A549 (cell line): ENCODE measurements at regions not wholly inside any gene's neighbourhood (a gene's known extent, or its start where the extent isn't known, plus 50 kb on each side); places are given as distances from the start of the nearest gene placed in this dataset.

ENCODE experiments used
- ATAC-seq, 2 experiments: fragments of 200-7000 bp in 1 of 2; fragments of >200 bp in 1 of 2; cut with Nextera tagmentation in 1 of 2; cut with Tn5 transposase in 1 of 2; 3 replicates each; pipeline versions ENCODE4 v1.8.0 to v1.9.1; 2018 to 2020; ENCODE audit warnings: mild to moderate bottlenecking in 1 of 2, moderate library complexity in 1 of 2
- CTCF ChIA-PET: fragments of 300-600 bp; sonication (Branson Sonifier 250); formaldehyde crosslinking; extraction: SDS; loops from one replicate; lab custom pipeline; 2021; ENCODE audit warnings: antibody characterized with exemption, inconsistent platforms; lab: Yijun Ruan, JAX
- POLR2A ChIA-PET: fragments of 350-600 bp; formaldehyde crosslinking; extraction: SDS; loops from one replicate; lab custom pipeline; 2021; ENCODE audit warnings: antibody characterized with exemption, inconsistent platforms; lab: Yijun Ruan, JAX
- DNase-seq, 2 experiments: peaks; one replicate each; pipeline versions ENCODE4 v3.0.0 to v3.0.0-alpha.2; 2011 to 2016; ENCODE audit warnings: low read depth in 1 of 2, low spot score in 1 of 2
- FAIRE-seq: peaks from 2 replicates; lab custom pipeline; 2011; peaks lifted over from hg19 to GRCh38; lab: Jason Lieb, UNC
- H3K27ac ChIP-seq, 2 experiments: fragments of >200 bp; sonication (Bioruptor Twin); formaldehyde crosslinking; 3 replicates each; pipeline ENCODE4 v1.5.1; 2016 to 2017
- H3K4me1 ChIP-seq: fragments of >200 bp; sonication (Bioruptor Twin); formaldehyde crosslinking; 3 replicates; pipeline ENCODE4 v1.6.1; 2016
- H3K4me2 ChIP-seq: fragments of >200 bp; sonication (Bioruptor Twin); formaldehyde crosslinking; 3 replicates; pipeline ENCODE4 v1.6.1; 2016
- H3K4me3 ChIP-seq: fragments of >200 bp; sonication (Bioruptor Twin); formaldehyde crosslinking; 3 replicates; pipeline ENCODE4 v1.5.1; 2016
- H3K9me3 ChIP-seq: fragments of >200 bp; sonication (Bioruptor Twin); formaldehyde crosslinking; 3 replicates; pipeline ENCODE4 v1.6.1; 2016
- BHLHE40 ChIP-seq: IDR thresholded peaks from 2 replicates; pipeline ENCODE4 v1.6.1; 2012; ENCODE audit warnings: low read depth, low read length, inconsistent platforms
- CHD4 ChIP-seq: fragments of 200-600 bp; sonication (generic); IDR thresholded peaks from 2 replicates; pipeline ENCODE4 v1.6.1; 2016; ENCODE audit warnings: antibody characterized with exemption, mild to moderate bottlenecking, borderline replicate concordance
- ESRRA ChIP-seq: fragments of 150-350 bp; IDR thresholded peaks from 2 replicates; pipeline ENCODE4 v1.6.1; 2014; ENCODE audit warnings: mild to moderate bottlenecking, low read length, borderline replicate concordance
- FOSB ChIP-seq: fragments of 250-450 bp; sonication (Bioruptor Pico); IDR thresholded peaks from 2 replicates; pipeline ENCODE4 v1.5.0; 2020; ENCODE audit warnings: mild to moderate bottlenecking, moderate library complexity
- FOXS1 ChIP-seq: fragments of 250-450 bp; sonication (Bioruptor Pico); IDR thresholded peaks from 2 replicates; pipeline ENCODE4 v1.5.0; 2020; ENCODE audit warnings: mild to moderate bottlenecking, moderate library complexity
- HDAC2 ChIP-seq: fragments of 200-600 bp; sonication (generic); IDR thresholded peaks from 2 replicates; pipeline ENCODE4 v1.6.1; 2016
- HEYL ChIP-seq: fragments of 250-450 bp; sonication (Bioruptor Pico); IDR thresholded peaks from 2 replicates; pipeline ENCODE4 v1.8.0; 2021; ENCODE audit warnings: mild to moderate bottlenecking, moderate library complexity
- HOXA7 ChIP-seq: fragments of 250-450 bp; sonication (Bioruptor Pico); IDR thresholded peaks from 2 replicates; pipeline ENCODE4 v1.5.0; 2020; ENCODE audit warnings: mild to moderate bottlenecking, moderate library complexity
- HOXB13 ChIP-seq: fragments of 250-450 bp; sonication (Bioruptor Pico); IDR thresholded peaks from 2 replicates; pipeline ENCODE4 v1.5.0; 2020; ENCODE audit warnings: low read depth, mild to moderate bottlenecking, moderate library complexity
- MAZ ChIP-seq: fragments of 150-350 bp; IDR thresholded peaks from 2 replicates; pipeline ENCODE4 v1.6.1; 2014; ENCODE audit warnings: antibody characterized with exemption, low read depth, low read length, borderline replicate concordance
- NFE2L2 ChIP-seq: fragments of 150-350 bp; conservative IDR thresholded peaks from 2 replicates; pipeline ENCODE4 v1.6.1; 2014; ENCODE audit warnings: low read length
- NPAS2 ChIP-seq: fragments of 250-450 bp; sonication (Bioruptor Pico); IDR thresholded peaks from 2 replicates; pipeline ENCODE4 v1.8.0; 2022; ENCODE audit warnings: mild to moderate bottlenecking, moderate library complexity, borderline replicate concordance
- NR3C1 ChIP-seq: fragments of >200 bp; sonication (Bioruptor Twin); formaldehyde crosslinking; IDR thresholded peaks from 3 replicates; pipeline ENCODE4 v1.6.1; 2017
- RARB ChIP-seq: fragments of 250-450 bp; sonication (Bioruptor Pico); IDR thresholded peaks from 2 replicates; pipeline ENCODE4 v1.8.0; 2021; ENCODE audit warnings: mild to moderate bottlenecking, moderate library complexity
- RFX5 ChIP-seq: fragments of 450-650 bp; IDR thresholded peaks from 2 replicates; pipeline ENCODE4 v1.7.1; 2014; ENCODE audit warnings: antibody characterized with exemption, mild to moderate bottlenecking, moderate library complexity
- SMC3 ChIP-seq: fragments of >200 bp; sonication (Bioruptor Twin); formaldehyde crosslinking; IDR thresholded peaks from 3 replicates; pipeline ENCODE4 v1.6.1; 2018; ENCODE audit warnings: inconsistent platforms
- TFCP2L1 ChIP-seq: fragments of 250-450 bp; sonication (Bioruptor Pico); IDR thresholded peaks from 2 replicates; pipeline ENCODE4 v1.5.0; 2021; ENCODE audit warnings: mild to moderate bottlenecking
- ZC3H11A ChIP-seq: fragments of 450-650 bp; IDR thresholded peaks from 2 replicates; pipeline ENCODE4 v1.6.1; 2014; ENCODE audit warnings: antibody characterized with exemption, mild to moderate bottlenecking
- ZNF302 ChIP-seq: fragments of 250-450 bp; sonication (Bioruptor Pico); IDR thresholded peaks from 2 replicates; pipeline ENCODE4 v1.9.0; 2021; ENCODE audit warnings: inconsistent platforms, mild to moderate bottlenecking, moderate library complexity
- WGBS: methylation state at CpG from one replicate; pipeline ENCODE4 v1.1.6; 2017; ENCODE audit errors: missing lambda C conversion rate; 5-methylcytosine and 5-hydroxymethylcytosine counted together
- TF ChIP-seq, protein P1 (sequence below): IDR thresholded peaks from 2 replicates; pipeline ENCODE4 v1.6.1; 2012; ENCODE audit warnings: low read depth, borderline replicate concordance
- TF ChIP-seq, protein P2 (sequence below): fragments of 250-450 bp; sonication (Bioruptor Pico); IDR thresholded peaks from 2 replicates; pipeline ENCODE4 v1.5.0; 2020; ENCODE audit warnings: low read depth, mild to moderate bottlenecking, moderate library complexity
- TF ChIP-seq, protein P3 (sequence below): fragments of 450-650 bp; IDR thresholded peaks from 2 replicates; pipeline ENCODE4 v1.6.1; 2014; ENCODE audit warnings: antibody characterized with exemption
- TF ChIP-seq, protein P4 (sequence below): fragments of 150-350 bp; IDR thresholded peaks from 2 replicates; pipeline ENCODE4 v1.6.1; 2014; ENCODE audit warnings: low read depth, mild to moderate bottlenecking, low read length
- TF ChIP-seq, protein P5 (sequence below): fragments of >200 bp; sonication (Bioruptor Twin); formaldehyde crosslinking; IDR thresholded peaks from 2 replicates; pipeline ENCODE4 v1.6.1; 2016
- TF ChIP-seq, protein P6 (sequence below): fragments of >200 bp; sonication (Bioruptor Twin); formaldehyde crosslinking; IDR thresholded peaks from 3 replicates; pipeline ENCODE4 v1.6.1; 2016
- TF ChIP-seq, protein P7 (sequence below): fragments of 200-600 bp; sonication (generic); IDR thresholded peaks from 2 replicates; pipeline ENCODE4 v1.6.1; 2016; ENCODE audit warnings: antibody characterized with exemption, mild to moderate bottlenecking, moderate library complexity
- TF ChIP-seq, protein P8 (sequence below): fragments of 250-450 bp; sonication (Bioruptor Pico); IDR thresholded peaks from 2 replicates; pipeline ENCODE4 v1.5.0; 2021; ENCODE audit warnings: mild to moderate bottlenecking, moderate library complexity, borderline replicate concordance

DNA sequence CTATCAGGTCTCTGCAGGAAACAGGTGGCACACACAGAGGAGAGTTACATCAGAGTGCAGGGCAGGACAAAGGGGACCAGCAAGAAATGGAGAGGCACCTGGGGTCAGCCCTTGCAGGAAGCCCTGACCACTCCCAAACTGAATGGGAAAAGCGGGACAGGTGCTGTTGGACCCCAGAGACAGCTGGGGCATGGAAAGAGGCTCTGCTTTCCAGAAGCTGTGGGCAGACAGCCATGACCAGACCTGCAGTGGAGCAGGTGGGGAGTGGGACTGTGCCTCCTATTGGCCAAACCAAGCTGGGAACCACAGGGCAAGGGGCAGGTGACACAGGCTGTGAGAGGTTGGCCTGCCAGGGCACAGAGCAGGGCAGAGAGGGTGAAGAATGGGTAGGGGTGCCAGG, 125.8 kb downstream of the BOD1 start:
- Histone ChIP-seq H3K4me1 (no peaks in the 10 kb centered on the region), H3K4me2 (no peak overlapping the region), H3K27ac (no peak overlapping the region), H3K4me3 (no peak overlapping the region), H3K9me3 (no peaks in the 10 kb centered on the region)
- DNase-seq (no peak), FAIRE-seq (no peak), ATAC-seq (no peak)
- 45% methylated on average over 1 of the region's 1 CpG for WGBS
- ChIA-PET CTCF (interaction anchor here (0.8 to 1.3 kb wide), 4 partner anchors 9 to 196 kb away, joined by 3 to 5 read pairs (median 4); no protein-coding TSS in a partner anchor), POLR2A (no interaction called here)
- TF ChIP-seq HEYL (CRISPR knock-in tag) (no peak), BHLHE40 (no peak), RARB (CRISPR knock-in tag) (no peak), TFCP2L1 (CRISPR knock-in tag) (no peak), HOXB13 (CRISPR knock-in tag) (no peak), ZNF302 (no peak)
- TF ChIP-seq, protein P1, sequence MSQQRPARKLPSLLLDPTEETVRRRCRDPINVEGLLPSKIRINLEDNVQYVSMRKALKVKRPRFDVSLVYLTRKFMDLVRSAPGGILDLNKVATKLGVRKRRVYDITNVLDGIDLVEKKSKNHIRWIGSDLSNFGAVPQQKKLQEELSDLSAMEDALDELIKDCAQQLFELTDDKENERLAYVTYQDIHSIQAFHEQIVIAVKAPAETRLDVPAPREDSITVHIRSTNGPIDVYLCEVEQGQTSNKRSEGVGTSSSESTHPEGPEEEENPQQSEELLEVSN, result no peak
- TF ChIP-seq, protein P2, sequence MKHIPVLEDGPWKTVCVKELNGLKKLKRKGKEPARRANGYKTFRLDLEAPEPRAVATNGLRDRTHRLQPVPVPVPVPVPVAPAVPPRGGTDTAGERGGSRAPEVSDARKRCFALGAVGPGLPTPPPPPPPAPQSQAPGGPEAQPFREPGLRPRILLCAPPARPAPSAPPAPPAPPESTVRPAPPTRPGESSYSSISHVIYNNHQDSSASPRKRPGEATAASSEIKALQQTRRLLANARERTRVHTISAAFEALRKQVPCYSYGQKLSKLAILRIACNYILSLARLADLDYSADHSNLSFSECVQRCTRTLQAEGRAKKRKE, result no peak
- TF ChIP-seq, protein P3, sequence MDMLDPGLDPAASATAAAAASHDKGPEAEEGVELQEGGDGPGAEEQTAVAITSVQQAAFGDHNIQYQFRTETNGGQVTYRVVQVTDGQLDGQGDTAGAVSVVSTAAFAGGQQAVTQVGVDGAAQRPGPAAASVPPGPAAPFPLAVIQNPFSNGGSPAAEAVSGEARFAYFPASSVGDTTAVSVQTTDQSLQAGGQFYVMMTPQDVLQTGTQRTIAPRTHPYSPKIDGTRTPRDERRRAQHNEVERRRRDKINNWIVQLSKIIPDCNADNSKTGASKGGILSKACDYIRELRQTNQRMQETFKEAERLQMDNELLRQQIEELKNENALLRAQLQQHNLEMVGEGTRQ, result no peak

DNA sequence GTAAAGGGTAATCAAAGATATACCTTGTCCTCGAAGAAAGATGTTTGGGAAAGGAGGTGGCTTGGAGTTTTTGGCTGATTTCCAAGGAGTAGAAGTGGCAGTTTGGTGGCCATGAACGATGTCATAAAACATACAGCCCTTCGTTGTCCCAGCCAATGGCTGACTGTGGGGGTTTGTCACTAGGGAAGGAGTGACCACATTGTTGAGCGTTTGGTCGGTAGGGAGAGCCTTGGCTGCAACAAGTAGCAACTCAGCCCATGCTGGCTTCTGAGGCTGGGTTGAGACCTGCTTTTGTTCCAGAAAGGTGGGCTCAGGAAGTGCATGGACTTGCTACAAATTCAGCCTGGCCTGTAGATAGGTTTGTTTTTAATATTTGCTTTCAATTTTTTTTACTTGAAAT, 128.3 kb downstream of the BOD1 start:
- ChIA-PET POLR2A (no interaction called here), CTCF (no interaction called here)
- FAIRE-seq, result no peak
- no peak for TF ChIP-seq NPAS2
- TF ChIP-seq, protein P4, sequence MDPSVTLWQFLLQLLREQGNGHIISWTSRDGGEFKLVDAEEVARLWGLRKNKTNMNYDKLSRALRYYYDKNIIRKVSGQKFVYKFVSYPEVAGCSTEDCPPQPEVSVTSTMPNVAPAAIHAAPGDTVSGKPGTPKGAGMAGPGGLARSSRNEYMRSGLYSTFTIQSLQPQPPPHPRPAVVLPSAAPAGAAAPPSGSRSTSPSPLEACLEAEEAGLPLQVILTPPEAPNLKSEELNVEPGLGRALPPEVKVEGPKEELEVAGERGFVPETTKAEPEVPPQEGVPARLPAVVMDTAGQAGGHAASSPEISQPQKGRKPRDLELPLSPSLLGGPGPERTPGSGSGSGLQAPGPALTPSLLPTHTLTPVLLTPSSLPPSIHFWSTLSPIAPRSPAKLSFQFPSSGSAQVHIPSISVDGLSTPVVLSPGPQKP, result no peak
- TF ChIP-seq, protein P5, sequence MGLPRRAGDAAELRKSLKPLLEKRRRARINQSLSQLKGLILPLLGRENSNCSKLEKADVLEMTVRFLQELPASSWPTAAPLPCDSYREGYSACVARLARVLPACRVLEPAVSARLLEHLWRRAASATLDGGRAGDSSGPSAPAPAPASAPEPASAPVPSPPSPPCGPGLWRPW, result no peak
- no peak for TF ChIP-seq ZC3H11A
- TF ChIP-seq, protein P6, sequence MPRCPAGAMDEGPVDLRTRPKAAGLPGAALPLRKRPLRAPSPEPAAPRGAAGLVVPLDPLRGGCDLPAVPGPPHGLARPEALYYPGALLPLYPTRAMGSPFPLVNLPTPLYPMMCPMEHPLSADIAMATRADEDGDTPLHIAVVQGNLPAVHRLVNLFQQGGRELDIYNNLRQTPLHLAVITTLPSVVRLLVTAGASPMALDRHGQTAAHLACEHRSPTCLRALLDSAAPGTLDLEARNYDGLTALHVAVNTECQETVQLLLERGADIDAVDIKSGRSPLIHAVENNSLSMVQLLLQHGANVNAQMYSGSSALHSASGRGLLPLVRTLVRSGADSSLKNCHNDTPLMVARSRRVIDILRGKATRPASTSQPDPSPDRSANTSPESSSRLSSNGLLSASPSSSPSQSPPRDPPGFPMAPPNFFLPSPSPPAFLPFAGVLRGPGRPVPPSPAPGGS, result no peak
- no peak for TF ChIP-seq NFE2L2
- TF ChIP-seq HOXA7 (CRISPR knock-in tag), result no peak
- TF ChIP-seq, protein P7, sequence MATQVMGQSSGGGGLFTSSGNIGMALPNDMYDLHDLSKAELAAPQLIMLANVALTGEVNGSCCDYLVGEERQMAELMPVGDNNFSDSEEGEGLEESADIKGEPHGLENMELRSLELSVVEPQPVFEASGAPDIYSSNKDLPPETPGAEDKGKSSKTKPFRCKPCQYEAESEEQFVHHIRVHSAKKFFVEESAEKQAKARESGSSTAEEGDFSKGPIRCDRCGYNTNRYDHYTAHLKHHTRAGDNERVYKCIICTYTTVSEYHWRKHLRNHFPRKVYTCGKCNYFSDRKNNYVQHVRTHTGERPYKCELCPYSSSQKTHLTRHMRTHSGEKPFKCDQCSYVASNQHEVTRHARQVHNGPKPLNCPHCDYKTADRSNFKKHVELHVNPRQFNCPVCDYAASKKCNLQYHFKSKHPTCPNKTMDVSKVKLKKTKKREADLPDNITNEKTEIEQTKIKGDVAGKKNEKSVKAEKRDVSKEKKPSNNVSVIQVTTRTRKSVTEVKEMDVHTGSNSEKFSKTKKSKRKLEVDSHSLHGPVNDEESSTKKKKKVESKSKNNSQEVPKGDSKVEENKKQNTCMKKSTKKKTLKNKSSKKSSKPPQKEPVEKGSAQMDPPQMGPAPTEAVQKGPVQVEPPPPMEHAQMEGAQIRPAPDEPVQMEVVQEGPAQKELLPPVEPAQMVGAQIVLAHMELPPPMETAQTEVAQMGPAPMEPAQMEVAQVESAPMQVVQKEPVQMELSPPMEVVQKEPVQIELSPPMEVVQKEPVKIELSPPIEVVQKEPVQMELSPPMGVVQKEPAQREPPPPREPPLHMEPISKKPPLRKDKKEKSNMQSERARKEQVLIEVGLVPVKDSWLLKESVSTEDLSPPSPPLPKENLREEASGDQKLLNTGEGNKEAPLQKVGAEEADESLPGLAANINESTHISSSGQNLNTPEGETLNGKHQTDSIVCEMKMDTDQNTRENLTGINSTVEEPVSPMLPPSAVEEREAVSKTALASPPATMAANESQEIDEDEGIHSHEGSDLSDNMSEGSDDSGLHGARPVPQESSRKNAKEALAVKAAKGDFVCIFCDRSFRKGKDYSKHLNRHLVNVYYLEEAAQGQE, result no peak
- no peak for TF ChIP-seq ESRRA
- TF ChIP-seq BHLHE40, result no peak
- TF ChIP-seq MAZ, result no peak
- TF ChIP-seq FOXS1, result no peak
- no peak for TF ChIP-seq HDAC2
- TF ChIP-seq RFX5, result no peak
- no peak for TF ChIP-seq SMC3
- TF ChIP-seq FOSB (CRISPR knock-in tag), result no peak
- TF ChIP-seq, protein P8, sequence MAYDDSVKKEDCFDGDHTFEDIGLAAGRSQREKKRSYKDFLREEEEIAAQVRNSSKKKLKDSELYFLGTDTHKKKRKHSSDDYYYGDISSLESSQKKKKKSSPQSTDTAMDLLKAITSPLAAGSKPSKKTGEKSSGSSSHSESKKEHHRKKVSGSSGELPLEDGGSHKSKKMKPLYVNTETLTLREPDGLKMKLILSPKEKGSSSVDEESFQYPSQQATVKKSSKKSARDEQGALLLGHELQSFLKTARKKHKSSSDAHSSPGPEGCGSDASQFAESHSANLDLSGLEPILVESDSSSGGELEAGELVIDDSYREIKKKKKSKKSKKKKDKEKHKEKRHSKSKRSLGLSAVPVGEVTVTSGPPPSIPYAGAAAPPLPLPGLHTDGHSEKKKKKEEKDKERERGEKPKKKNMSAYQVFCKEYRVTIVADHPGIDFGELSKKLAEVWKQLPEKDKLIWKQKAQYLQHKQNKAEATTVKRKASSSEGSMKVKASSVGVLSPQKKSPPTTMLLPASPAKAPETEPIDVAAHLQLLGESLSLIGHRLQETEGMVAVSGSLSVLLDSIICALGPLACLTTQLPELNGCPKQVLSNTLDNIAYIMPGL (CRISPR knock-in tag), result no peak
- TF ChIP-seq CHD4, result no peak
- TF ChIP-seq NR3C1, result no peak
- Histone ChIP-seq H3K4me2 (no peak overlapping the region), H3K4me3 (no peak overlapping the region), H3K4me1 (no peaks in the 10 kb centered on the region), H3K9me3 (no peaks in the 10 kb centered on the region), H3K27ac (no peak overlapping the region)
- 52% methylated on average over 5 of the region's 5 CpGs for WGBS
- no peak for DNase-seq
- no peak for ATAC-seq
